ENCODE measurements at regions not wholly inside any gene's neighbourhood (a gene's known extent, or its start where the extent isn't known, plus 50 kb on each side); places are given as distances from the start of the nearest gene placed in this dataset.
"Not testable (repeated sequence)": the region's sequence is repeated elsewhere in the genome, so short reads cannot be mapped to it uniquely, and the experiment has no call there.

GRCh38 chr15:20972762-20973161 is 106.6 kb upstream of the POTEB2 start:
- not testable (repeated sequence) for TF ChIP-seq EZH2 (IDR thresholded peaks at IDR 0.05; ENCODE audit: low read depth, unreplicated experiment); REST (IDR thresholded peaks at IDR 0.05; ENCODE audit: unreplicated experiment); STAT1 (IDR thresholded peaks at IDR 0.05; ENCODE audit: unreplicated experiment); CTCF (conservative IDR thresholded peaks at IDR 0.05; ENCODE audit: low read depth in 2 of 2); JUNB (IDR thresholded peaks at IDR 0.05; ENCODE audit: unreplicated experiment); EZH2phosphoT487 (IDR thresholded peaks at IDR 0.05; ENCODE audit: unreplicated experiment); ZNF331 (CRISPR knock-in tag; IDR thresholded peaks at IDR 0.05; ENCODE audit: low read depth)

All from GM23338 (cell line).